HG03457 (cell line): ENCODE measurements at regions not wholly inside any gene's neighbourhood (a gene's known extent, or its start where the extent isn't known, plus 50 kb on each side); places are given as distances from the start of the nearest gene placed in this dataset.
"Not testable (repeated sequence)": the region's sequence is repeated elsewhere in the genome, so short reads cannot be mapped to it uniquely, and the experiment has no call there.

ENCODE experiments used
- ATAC-seq: cut with Tn5 transposase; IDR thresholded peaks from one replicate; pipeline ENCODE4 v1.9.1; 2021; ENCODE audit warnings: moderate number of reproducible peaks; ENCODE audit not compliant: unreplicated experiment

DNA sequence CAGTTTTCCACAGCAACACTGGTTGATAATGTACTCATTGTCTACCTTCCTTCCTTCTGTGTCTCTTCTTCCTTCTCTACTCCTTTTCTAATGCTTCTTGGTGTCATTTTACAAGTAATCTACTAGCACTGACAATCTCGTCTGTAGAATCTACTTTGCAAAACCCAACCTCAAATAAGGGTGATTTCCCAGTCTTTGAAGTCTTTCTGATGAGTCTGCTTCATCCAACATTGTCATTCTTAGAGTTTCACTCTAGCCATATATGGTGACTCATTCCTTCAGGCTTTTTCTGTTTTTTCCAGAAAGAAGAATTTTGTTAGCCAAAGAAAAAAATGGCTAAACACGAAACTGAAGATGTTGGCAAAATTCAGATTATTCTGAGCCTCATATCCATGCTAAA, 288.7 kb downstream of the MBD2 start:
- ATAC-seq: no peak

DNA sequence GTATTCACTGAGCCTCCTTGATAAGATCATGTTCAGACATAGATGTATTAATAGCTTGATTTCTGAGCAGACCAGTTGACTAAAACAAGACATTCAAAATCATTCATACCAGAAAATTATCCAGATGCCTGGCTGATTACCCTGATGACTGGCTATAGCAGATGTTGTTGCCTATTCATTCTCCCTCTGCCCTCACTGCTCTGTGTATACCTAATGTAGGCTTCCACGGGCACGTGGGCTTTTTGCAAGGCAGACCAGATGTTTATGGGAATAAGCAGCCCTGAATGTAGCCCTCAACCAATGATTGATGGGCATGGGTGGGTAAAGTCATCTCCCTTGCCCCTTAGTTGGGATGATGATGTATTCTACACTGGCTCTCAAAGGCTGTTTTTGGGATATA, 289.1 kb downstream of the MBD2 start:
- ATAC-seq: no peak

DNA sequence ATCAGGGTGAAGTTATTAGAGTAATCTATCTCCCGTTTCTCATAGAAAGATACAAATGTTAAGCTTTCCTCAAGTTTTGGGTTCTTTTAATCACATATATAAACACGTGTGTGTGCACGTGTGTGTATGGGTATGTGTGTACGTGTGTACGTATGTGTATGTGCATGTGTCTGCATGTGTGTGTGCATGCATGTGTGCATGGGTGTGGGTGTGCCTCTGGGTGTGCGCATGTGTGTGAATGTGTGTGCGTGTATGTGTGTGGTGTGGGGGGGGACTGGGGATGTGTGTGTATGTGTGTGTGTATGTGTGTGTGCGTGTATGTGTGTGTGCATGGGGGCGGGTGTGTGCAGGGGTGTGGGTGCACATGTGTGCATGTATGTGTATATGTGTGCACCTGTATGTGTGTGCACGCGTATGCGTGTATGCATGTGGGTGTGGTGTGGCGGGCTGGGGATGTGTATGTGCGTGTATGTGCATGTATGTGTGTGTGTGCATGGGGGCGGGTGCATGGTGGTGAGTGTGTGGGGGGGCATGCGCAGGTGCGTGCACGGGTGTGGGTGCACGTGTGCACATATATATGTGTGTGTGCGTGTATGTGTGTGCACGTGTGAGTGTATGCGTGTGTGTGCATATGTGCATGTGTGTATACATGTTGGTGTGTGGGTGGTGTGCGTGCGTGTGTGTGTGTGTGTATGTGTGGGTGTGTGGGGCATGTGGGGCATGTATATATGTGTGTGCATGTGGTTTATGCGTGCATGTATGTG, 304.0 kb downstream of the MBD2 start:
- ATAC-seq: no peak

DNA sequence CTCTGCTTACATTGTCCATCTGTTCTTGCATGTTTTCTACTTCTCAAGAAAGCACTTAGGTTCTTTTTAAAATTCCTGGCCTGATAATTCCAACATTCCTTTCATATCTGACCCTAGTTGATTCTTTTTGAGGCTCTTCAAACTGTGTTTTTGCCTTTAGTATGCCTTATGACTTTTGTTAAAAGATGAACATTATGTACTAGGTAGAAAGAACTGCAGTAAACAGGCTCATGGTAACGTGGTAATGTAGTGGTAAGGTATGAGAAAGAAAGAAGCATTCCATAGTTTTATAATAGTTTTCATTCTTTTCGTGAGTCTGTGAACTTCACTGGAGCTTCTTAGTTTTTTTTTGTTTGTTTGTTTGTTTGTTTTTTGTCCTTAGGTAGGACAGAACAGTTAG, 306.4 kb downstream of the MBD2 start:
- ATAC-seq: no peak

DNA sequence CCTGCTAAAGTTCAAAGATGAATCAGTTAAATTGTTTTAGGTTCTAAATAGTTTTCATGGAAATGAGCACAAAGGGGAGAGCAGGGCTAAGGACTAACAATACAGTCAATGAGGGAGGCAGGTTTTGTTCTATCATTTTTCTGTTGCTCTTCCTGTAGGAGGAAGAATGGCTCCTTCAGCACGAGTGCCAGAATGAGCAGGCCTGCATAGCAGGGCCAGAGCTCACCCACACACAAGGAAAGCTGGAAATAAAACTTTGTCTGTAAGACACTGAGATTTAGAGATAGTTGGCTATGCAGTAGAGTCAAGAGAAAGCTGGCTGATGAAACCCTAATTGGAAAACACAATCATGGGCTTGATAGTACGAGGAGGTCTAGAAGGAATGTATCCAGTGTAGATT, 313.3 kb downstream of the MBD2 start:
- ATAC-seq: no peak

DNA sequence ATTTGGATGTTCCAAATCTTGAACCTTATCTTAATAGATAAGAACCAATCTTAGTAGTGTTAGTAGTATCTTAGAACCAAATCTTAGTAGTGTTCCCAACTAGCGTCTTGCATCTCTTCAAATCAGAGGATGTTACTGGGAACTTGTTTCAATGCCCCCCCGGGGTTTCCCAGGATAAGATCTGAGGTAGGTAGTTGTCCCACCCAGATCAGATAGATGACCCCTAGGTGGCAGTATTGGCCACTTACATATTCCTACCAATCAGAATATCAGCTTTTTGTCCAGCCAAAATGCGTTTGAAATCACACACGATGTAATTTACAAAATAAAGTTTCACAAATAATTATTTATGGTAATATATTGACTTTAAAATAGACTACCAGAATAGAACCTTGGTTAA, 314.8 kb downstream of the MBD2 start:
- ATAC-seq: no peak

DNA sequence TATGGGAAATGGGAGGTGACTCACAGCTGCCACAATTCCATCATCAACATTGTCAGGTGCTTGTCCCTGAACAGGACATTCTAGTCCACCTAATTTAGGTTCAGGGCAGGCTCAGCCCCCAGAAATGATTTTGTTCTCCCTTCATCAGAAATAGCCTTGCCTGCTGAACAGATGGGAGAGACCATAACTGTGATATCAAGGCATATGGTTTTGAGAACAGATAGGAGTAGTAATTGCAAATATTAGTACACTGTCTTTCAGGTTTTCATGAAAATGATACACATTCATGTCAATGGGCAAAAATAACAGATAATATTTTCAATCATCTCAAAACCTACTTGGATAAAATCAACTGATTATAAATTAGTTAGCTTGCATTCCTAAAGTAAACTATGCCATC, 316.5 kb downstream of the MBD2 start:
- no peak for ATAC-seq

DNA sequence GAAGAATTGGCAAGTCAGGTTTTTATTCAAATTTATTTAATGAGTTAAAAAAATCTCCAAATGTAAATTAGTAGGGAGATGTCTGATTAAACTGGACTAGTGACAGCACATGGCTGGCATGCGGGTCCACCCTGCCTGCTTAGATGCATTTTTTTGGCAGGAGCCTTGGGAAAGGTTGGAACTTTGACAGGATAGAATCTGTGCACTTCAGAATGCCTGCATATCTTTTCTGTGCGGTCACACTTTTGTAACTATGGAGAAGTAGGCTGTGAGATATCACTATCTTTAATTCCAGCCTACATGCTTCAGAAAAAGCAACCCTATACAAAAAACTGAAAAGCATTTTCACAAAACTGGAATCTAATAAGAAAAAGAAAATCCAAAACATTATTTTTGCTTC, 317.8 kb downstream of the MBD2 start:
- no peak for ATAC-seq

DNA sequence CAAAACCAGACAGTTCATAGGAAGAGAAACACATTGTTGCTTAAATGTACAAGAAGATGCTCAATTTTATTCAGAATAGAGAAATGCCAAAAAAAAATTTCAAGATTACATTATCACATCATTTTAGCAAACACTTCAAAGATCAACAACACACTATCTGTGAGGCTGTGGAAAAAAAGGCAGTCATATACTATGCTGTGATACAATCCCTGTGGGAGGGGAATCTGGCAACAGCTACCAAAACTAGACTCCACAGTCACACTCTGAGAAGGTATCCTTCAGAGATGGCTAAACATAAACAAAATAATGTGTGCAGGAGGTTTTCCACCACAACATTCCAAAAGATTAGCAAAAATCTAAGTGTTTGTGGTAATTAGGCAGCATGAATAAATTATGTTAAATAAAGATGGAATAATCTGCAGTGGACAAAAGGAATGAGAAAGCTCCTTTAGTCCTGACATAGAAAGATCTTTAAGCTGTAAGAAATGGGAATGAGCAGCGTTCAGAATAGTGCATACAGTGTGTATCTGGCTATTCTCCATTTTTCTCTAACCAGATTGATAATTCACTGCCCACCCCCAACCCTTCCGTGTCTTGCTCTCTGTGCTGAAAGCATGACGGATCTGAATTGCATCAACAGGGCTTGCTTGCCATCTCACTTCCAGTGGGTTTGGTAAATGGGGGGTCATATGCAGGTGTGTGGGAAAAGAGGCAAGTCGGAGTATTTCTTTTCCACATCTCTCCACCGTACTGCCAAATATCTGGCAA, 329.6 kb downstream of the MBD2 start:
- no peak for ATAC-seq

DNA sequence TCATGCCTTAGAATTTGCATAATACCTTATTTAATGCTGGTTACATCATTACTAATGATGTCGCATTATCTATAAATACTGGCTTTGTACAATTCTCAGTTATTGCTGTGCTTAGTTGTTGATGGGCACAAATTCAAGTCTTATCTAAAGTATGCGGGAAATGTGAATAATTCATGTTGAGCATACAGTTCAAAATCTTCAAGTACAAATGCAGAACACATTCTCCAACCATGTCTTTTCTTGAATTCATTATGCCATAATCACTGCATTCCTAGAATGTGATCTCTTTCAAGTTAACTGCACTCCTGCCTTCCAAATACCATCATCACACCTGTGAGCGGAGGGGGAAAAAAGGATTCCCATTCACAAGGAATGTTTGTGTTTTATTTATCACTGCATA, 337.0 kb downstream of the MBD2 start:
- no peak for ATAC-seq

DNA sequence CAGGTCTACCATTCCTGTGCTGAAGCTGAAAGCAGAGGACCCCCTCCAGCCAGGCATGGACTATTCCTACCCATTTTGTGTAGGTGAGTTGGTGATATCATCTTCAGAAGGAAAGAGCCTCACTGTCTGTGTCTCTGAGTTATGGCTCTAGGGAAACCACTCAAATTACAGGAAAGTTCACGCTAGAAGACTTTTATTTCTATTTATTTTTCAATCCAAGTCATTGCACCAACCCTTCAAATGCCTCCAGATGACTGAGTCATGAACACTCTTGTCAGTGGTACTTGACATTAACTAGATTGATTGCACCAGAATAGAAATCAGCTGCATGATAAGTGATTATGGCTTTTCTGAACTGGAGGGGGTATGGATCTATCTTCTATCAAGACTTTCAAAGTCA, 338.4 kb downstream of the MBD2 start:
- no peak for ATAC-seq

DNA sequence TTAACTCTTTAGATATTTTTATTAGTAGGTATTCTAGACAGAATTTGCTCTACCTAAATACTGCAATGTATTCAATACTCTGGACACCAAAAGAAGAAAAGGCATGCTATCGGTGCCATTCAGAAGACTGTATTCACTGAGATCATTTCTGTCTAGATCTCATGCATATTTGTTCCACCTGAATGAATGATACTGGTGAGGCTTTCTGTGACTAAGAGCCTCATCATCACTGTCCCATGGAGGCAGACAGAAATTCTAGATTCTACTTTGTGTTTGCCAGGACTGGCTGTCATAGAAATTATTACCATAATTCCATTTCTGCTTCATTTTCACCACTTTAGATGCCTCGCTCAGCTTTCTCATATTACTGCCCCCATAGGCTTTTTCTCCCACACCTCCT, 340.7 kb downstream of the MBD2 start:
- no peak for ATAC-seq

DNA sequence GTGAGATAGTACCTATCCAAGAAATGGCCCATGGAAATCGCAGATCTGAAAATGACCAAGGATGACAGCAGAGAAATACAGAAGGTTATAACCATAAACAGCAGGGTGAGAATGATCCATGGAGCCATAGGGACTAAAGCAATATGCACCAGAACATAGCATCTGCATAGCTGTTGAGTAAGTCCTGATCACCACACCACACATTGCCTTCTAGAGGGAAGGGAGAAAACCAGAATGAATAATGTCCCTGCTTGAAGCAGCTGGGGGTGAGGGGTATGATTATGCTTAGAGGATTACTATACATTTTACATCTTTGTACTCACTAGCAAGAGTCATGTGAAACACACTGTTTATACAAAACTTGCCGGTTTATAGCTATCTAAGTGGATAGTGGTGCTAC, 350.4 kb downstream of the MBD2 start:
- ATAC-seq: no peak

DNA sequence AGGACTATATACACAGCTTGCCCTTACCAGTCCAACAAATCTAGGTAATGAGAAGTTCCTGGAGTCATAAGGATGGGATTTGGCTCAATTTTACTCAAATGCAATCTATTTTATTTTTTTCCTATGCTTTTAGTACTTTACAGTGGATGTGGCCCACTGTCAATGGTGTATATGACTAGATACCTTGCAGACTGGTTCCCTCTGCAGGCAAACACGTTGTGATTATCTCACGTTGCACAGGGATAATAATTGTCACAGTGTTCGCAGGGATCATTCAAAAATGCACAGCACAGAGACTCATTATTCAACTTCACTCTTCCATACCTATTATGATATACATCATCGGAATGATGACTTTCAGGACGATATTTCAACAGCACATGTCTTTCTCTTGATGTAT, 359.7 kb downstream of the MBD2 start:
- ATAC-seq: no peak

DNA sequence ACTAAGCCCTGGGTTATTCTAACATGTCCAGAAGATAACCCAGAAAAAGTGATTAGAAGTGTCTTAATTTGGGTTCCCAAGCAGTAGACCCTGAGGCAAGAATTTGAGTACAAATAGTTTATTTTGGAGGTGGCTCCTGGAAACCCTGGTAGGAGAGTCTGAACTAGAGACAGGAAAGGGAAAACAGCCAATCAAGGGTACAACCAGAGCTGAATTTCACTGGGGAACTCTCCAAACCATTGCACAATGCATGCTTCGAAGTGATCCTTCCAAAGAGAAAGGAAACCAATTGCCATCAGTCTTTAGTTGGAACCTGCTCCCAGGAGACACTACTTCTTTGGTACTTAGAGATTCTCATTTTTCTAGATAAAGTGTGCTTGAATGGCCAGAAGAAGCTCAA, 361.5 kb downstream of the MBD2 start:
- no peak for ATAC-seq

DNA sequence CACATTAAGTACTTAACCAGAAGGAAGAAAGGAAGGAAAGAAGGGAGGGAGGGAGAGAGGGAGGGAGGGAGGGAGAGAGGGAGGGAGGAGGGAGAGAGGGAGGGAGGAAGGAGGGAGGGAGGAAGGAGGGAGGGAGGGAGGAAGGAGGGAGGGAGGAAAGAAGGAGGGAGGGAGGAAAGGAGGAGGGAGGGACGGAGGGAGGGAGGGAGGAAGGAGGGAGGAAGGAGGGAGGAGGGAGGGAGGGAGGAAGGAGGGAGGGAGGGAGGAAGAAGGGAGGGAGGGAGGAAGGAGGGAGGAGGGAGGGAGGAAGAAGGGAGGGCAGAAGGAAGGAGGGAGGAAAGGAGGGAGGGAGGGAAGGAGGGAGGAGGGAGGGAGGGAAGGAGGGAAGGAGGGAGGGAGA, 363.3 kb downstream of the MBD2 start:
- ATAC-seq: no peak

DNA sequence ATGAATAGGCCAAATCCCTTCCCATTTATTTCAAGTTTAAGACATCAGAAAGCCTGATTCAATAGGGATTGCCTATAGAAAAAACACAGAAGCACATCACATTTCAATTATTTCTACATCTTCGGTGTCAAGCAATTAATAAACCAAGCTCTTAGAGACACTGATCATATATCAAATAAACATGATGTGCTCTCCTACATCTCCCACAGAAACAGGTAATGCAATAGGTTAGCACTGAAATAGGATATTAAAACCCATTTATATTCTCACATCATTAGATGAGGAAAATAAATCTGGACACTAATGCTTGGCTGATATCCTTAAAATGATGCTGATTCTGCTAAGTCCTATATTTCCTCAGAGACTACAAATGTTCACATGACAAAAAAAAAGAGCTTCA, 364.7 kb downstream of the MBD2 start:
- ATAC-seq: no peak

DNA sequence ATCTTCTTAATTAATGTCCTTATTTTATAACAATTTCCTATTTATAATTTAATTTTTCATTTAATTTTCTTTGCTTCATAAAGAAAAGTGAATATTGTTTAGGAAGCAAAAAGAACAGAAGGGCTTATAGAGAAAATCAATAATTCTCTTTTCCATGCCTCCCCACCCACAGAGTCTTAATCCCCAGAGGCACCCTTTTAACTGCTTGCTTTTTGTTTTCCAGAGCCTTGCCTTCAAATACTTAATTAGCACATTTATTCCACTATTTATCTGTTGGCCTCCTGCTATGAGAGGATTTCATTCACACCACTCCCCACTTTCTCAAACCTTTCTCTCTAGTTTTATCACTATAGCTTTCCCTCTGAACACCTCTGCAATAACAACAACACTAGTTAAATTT, 373.6 kb downstream of the MBD2 start:
- ATAC-seq: no peak

DNA sequence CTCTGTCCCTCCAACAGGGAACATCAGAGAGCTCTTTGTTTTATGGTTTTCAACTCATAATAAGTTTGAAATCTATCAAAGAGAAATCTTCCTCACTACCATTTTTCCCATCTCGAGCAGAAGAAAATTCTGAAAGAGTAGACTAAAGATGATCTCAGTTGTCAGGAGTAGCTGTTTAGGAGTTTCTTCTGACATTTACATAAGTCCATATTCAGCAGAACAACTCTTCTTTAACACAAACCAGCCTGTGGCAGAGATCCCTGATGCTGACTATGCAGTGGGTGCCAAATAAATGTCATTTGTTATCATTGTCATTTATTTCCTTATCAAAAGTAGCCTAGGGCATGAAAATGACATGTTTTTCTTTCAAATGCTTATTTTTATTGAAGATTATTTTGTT, 380.7 kb downstream of the MBD2 start:
- ATAC-seq: no peak

DNA sequence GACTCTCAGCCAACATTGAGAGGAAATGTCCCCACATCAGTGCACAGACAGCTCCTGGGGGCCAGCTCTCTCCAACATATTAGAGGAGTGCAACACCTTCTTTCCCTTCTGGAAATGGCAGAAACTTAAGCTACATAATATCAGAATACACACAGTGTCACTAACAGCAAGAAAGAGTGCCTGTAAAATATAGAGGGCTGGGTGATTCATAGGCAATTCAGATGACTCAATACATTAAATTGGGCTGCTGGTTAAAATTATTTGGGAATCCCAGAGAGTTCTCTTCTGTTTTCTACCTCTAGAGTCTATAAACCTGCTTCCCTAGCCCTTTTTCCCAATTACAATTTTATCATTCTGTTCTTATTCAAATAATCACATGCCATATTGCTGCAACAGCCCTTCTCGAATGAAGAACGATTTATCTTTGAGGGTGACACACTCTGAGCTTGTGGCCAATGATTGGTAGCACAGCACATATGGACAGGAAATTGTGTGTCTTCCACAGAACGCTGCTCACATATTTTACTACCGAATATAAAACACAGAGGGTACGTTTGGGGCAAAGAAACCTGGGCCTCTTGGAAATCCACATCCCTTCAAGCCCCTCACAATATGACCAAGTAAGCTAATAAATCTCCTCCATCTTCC, 381.2 kb downstream of the MBD2 start:
- ATAC-seq: no peak

DNA sequence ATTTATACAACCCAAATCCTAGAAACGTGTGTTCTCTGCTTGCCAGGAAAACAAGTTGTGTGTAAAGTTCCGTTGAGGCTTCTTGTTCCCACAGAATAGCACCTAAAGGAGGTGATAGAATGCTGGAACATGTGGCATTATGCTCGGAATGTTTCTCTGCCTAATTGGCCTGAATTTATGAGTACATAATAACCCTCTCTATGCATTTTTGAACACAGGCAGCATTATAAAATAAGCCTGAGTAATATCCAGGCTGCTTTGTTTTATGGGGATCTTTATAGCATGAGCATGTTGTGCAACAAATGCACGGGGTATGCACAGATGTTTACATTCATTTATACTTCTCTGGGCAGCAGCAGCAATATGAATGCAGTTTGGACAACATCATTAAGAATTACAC, 385.7 kb downstream of the MBD2 start:
- ATAC-seq: no peak

DNA sequence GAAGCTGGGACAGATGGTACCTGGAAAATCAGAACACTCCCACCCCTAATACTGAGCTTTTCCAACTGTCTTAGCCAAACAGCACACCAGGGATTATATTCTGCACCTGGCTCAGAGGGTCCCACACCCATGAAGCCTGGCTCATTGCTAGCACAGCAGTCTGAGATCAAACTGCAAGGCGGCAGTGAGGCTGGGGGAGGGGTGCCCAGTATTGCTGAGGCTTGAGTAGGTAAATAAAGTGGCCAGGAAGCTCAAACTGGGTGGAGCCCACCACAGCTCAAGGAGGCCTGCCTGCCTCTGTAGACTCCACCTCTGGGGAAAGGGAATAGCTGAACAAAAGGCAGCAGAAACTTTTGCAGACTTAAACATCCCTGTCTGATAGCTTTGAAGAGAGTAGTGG, 403.3 kb downstream of the MBD2 start:
- ATAC-seq: not testable (repeated sequence)
